ENCODE measurements at regions not wholly inside any gene's neighbourhood (a gene's known extent, or its start where the extent isn't known, plus 50 kb on each side); places are given as distances from the start of the nearest gene placed in this dataset.

DNA sequence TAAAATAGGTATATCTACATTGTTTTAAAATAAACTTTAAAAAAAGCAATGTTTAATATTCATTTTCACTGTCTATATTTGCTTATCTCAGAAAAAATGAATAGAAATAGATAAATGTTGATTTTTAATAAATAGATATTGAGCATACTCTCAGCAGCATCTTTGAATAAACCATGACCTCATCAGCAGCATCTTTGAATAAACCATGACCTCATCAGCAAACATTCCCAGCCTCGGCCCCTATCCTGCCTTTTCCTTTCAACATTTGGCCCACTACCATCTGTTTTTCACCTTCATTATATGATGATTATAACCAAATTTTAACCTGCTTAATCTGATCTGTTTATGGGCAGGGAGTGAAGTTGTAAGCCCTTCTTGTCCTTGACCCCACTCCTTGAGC is 148.7 kb upstream of the SAMSN1 start:
- TF ChIP-seq POLR2A (IDR thresholded peaks at IDR 0.05): no peak
- TF ChIP-seq, protein P1, sequence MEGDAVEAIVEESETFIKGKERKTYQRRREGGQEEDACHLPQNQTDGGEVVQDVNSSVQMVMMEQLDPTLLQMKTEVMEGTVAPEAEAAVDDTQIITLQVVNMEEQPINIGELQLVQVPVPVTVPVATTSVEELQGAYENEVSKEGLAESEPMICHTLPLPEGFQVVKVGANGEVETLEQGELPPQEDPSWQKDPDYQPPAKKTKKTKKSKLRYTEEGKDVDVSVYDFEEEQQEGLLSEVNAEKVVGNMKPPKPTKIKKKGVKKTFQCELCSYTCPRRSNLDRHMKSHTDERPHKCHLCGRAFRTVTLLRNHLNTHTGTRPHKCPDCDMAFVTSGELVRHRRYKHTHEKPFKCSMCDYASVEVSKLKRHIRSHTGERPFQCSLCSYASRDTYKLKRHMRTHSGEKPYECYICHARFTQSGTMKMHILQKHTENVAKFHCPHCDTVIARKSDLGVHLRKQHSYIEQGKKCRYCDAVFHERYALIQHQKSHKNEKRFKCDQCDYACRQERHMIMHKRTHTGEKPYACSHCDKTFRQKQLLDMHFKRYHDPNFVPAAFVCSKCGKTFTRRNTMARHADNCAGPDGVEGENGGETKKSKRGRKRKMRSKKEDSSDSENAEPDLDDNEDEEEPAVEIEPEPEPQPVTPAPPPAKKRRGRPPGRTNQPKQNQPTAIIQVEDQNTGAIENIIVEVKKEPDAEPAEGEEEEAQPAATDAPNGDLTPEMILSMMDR (IDR thresholded peaks at IDR 0.05): no peak
